ENCODE measurements at regions not wholly inside any gene's neighbourhood (a gene's known extent, or its start where the extent isn't known, plus 50 kb on each side); places are given as distances from the start of the nearest gene placed in this dataset.
"Not testable (repeated sequence)": the region's sequence is repeated elsewhere in the genome, so short reads cannot be mapped to it uniquely, and the experiment has no call there.

DNA sequence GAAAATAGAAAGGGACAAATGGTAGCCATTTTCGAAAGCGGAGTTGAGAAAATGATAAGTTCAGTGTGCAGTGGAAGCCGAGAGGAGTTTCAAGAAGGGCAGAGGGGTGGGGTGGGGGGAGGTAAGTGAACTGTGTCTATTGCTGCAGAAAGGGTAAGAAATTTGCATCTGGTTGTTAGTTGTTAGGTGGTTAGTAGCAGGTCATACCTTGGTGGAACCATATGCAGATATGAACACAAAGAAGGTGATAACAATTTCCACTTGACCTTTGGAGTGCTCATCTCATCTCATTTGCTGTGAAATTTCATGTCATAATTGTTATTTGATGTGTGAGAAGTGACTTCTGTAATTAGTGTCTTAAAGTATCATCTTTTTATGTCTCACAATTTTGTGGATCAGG lies 288.2 kb downstream of the QKI start:
- no peak overlapping the region for H3K4me2 ChIP-seq
- TF ChIP-seq EZH2phosphoT487 (IDR thresholded peaks at IDR 0.05; ENCODE audit: low read depth, severe bottlenecking, unreplicated experiment) (no peak), EZH2 (IDR thresholded peaks at IDR 0.05; ENCODE audit: borderline replicate concordance) (no peak), CTCF (IDR thresholded peaks at IDR 0.05; ENCODE audit: poor library complexity) (no peak)
- WGBS (ENCODE audit: low lambda C conversion rate, missing lambda C conversion rate): 96% methylated on average over 3 of the region's 3 CpGs
- no peak overlapping the region for H2AFZ ChIP-seq
- no peaks in the 10 kb centered on the region for H3K4me1 ChIP-seq (ENCODE audit: insufficient read depth)
- H3K27ac ChIP-seq: no peak overlapping the region
- H3K27me3 ChIP-seq: no peaks in the 10 kb centered on the region
- no peaks in the 10 kb centered on the region for H4K20me1 ChIP-seq (ENCODE audit: insufficient read depth, poor library complexity, severe bottlenecking)
- H3K36me3 ChIP-seq (replicated peaks; ENCODE audit: insufficient read depth, low read depth): no peaks in the 10 kb centered on the region
- no peak overlapping the region for H3K4me3 ChIP-seq
- DNase-seq (ENCODE audit: low spot score): no peak
- H3K9me2 ChIP-seq (replicated peaks; ENCODE audit: insufficient read depth): no peaks in the 10 kb centered on the region
- H3K9me3 ChIP-seq (ENCODE audit: low read depth): no peaks in the 10 kb centered on the region
- no peaks in the 10 kb centered on the region for H3K79me2 ChIP-seq

DNA sequence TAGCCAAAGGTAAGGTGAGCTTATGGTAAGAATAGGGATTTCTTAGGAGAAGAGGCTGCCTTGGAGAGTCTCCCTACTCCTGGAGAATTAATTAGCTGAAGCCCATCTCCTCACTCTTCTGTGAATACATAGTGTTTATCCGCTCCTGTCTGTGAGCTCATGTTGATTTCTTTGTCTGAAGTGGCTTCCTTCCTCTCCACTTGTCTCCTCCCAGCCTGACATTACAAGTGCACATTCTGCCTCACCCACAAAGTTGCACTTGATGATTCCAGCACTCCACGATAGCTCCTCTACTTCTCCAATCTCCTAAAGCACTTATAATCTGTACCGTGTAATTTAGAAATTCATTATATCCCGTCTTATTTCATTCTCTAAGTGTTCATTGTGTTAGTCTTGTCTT lies 287.2 kb downstream of the QKI start:
- H3K9me3 ChIP-seq (ENCODE audit: low read depth): no peaks in the 10 kb centered on the region
- DNase-seq (ENCODE audit: low spot score): no peak
- H3K36me3 ChIP-seq (replicated peaks; ENCODE audit: insufficient read depth, low read depth): no peaks in the 10 kb centered on the region
- H3K79me2 ChIP-seq: no peaks in the 10 kb centered on the region
- WGBS (ENCODE audit: low lambda C conversion rate, missing lambda C conversion rate): 95% methylated on average over 4 of the region's 4 CpGs
- no peak overlapping the region for H2AFZ ChIP-seq
- H3K4me3 ChIP-seq: no peak overlapping the region
- H3K4me1 ChIP-seq (ENCODE audit: insufficient read depth): no peaks in the 10 kb centered on the region
- H3K27ac ChIP-seq: no peak overlapping the region
- no peaks in the 10 kb centered on the region for H3K27me3 ChIP-seq
- H3K4me2 ChIP-seq: no peak overlapping the region
- no peak for TF ChIP-seq CTCF (IDR thresholded peaks at IDR 0.05; ENCODE audit: poor library complexity)
- no peak for TF ChIP-seq EZH2 (IDR thresholded peaks at IDR 0.05; ENCODE audit: borderline replicate concordance)
- no peak for TF ChIP-seq EZH2phosphoT487 (IDR thresholded peaks at IDR 0.05; ENCODE audit: low read depth, severe bottlenecking, unreplicated experiment)
- no peaks in the 10 kb centered on the region for H4K20me1 ChIP-seq (ENCODE audit: insufficient read depth, poor library complexity, severe bottlenecking)
- H3K9me2 ChIP-seq (replicated peaks; ENCODE audit: insufficient read depth): no peaks in the 10 kb centered on the region

GRCh38 chr6:163698086-163698485 lies 283.6 kb downstream of the QKI start:
- Histone ChIP-seq H3K4me3 (no peak overlapping the region), H3K27me3 (no peaks in the 10 kb centered on the region), H3K4me1 (ENCODE audit: insufficient read depth) (peaks cover 10% of the 10 kb centered on the region), H4K20me1 (ENCODE audit: insufficient read depth, poor library complexity, severe bottlenecking) (no peaks in the 10 kb centered on the region), H3K9me3 (ENCODE audit: low read depth) (no peaks in the 10 kb centered on the region), H3K9me2 (replicated peaks; ENCODE audit: insufficient read depth) (no peaks in the 10 kb centered on the region), H2AFZ (no peak overlapping the region), H3K36me3 (replicated peaks; ENCODE audit: insufficient read depth, low read depth) (no peaks in the 10 kb centered on the region), H3K79me2 (no peaks in the 10 kb centered on the region), H3K27ac (no peak overlapping the region), H3K4me2 (no peak overlapping the region)
- 90% methylated on average over 3 of the region's 3 CpGs for WGBS (ENCODE audit: low lambda C conversion rate, missing lambda C conversion rate)
- TF ChIP-seq EZH2 (IDR thresholded peaks at IDR 0.05; ENCODE audit: borderline replicate concordance): no peak
- no peak for TF ChIP-seq CTCF (IDR thresholded peaks at IDR 0.05; ENCODE audit: poor library complexity)
- no peak for TF ChIP-seq EZH2phosphoT487 (IDR thresholded peaks at IDR 0.05; ENCODE audit: low read depth, severe bottlenecking, unreplicated experiment)
- DNase-seq (ENCODE audit: low spot score): no peak

DNA sequence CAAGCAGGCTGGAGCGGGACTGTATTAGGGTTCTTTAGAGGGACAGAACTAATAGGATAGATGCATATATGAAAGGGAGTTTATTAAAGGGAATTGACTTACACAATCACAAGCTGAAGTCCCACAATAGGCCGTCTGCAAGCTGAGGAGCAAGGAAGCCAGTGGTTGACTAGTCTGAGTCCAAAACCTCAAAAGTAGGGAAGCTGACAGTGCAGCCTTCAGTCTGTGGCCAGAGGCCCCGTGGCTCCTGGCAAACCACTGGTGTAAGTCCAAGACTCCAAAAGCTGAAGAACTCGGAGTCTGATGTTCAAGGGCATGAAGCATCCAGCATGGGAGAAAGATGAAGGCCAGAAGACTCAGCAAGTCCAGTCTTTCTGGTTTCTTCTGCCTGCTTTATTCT lies 281.8 kb downstream of the QKI start:
- not testable (repeated sequence) for DNase-seq (ENCODE audit: low spot score); H3K27ac ChIP-seq; H3K9me2 ChIP-seq (replicated peaks; ENCODE audit: insufficient read depth); H3K4me3 ChIP-seq; H3K79me2 ChIP-seq; H3K27me3 ChIP-seq; H2AFZ ChIP-seq; H3K9me3 ChIP-seq (ENCODE audit: low read depth); H3K4me2 ChIP-seq; H4K20me1 ChIP-seq (ENCODE audit: insufficient read depth, poor library complexity, severe bottlenecking); H3K36me3 ChIP-seq (replicated peaks; ENCODE audit: insufficient read depth, low read depth)
- 94% methylated on average over 4 of the region's 4 CpGs for WGBS (ENCODE audit: low lambda C conversion rate, missing lambda C conversion rate)
- peaks cover 10% of the 10 kb centered on the region for H3K4me1 ChIP-seq (ENCODE audit: insufficient read depth)
